PC-9 (cell line): ENCODE measurements at regions not wholly inside any gene's neighbourhood (a gene's known extent, or its start where the extent isn't known, plus 50 kb on each side); places are given as distances from the start of the nearest gene placed in this dataset.

Experiments
- BruUV-seq: library from RNA; stranded (reverse); fragments of 400-500 nt; replicated peaks from 2 replicates; lab custom pipeline; 2021; lab: Mats Ljungman, UMichigan
- CTCF ChIA-PET: fragments of 300-600 bp; sonication (Branson Sonifier 250); formaldehyde crosslinking; loops from one replicate; lab custom pipeline; 2022; ENCODE audit warnings: antibody characterized with exemption; lab: Charles Lee
- POLR2A ChIA-PET: fragments of 300-600 bp; sonication (Branson Sonifier 250); formaldehyde crosslinking; loops from one replicate; lab custom pipeline; 2022; ENCODE audit warnings: antibody characterized with exemption; ENCODE audit not compliant: unreplicated experiment; lab: Charles Lee
- DNase-seq, 2 experiments: peaks; one replicate each; pipeline versions ENCODE4 v3.0.0 to v3.0.0-alpha.2; 2015 to 2022; ENCODE audit warnings: mixed read lengths in 1 of 2
- H2AFZ ChIP-seq: fragments of 200-600 bp; sonication (generic); 2 replicates; pipeline ENCODE4 v1.8.1; 2017; ENCODE audit warnings: antibody characterized with exemption
- H3F3A ChIP-seq: fragments of 200-600 bp; sonication (generic); 2 replicates; pipeline ENCODE4 v1.8.1; 2017; ENCODE audit warnings: antibody characterized with exemption, mild to moderate bottlenecking, low read depth; ENCODE audit not compliant: insufficient read depth
- H3K27ac ChIP-seq: fragments of 200-600 bp; sonication (generic); 2 replicates; pipeline ENCODE4 v1.6.1; 2016; ENCODE audit warnings: mixed run types
- H3K27me3 ChIP-seq: fragments of 200-600 bp; sonication (generic); 2 replicates; pipeline ENCODE4 v1.6.1; 2016; ENCODE audit warnings: low read depth, mixed run types; ENCODE audit not compliant: insufficient read depth
- H3K36me3 ChIP-seq: fragments of 200-600 bp; sonication (generic); 2 replicates; pipeline ENCODE4 v1.6.1; 2016; ENCODE audit warnings: low read depth, mixed run types
- H3K4me1 ChIP-seq: fragments of 200-600 bp; sonication (generic); replicated peaks from 2 replicates; pipeline ENCODE4 v1.6.1; 2016; ENCODE audit warnings: mixed run types; ENCODE audit not compliant: insufficient read depth
- H3K4me2 ChIP-seq: fragments of 200-600 bp; sonication (generic); 2 replicates; pipeline ENCODE4 v1.6.1; 2017; ENCODE audit warnings: mixed run types
- H3K4me3 ChIP-seq: fragments of 200-600 bp; sonication (generic); 2 replicates; pipeline ENCODE4 v1.6.1; 2016; ENCODE audit warnings: mixed run types
- H3K79me2 ChIP-seq: fragments of 200-600 bp; sonication (generic); 2 replicates; pipeline ENCODE4 v1.6.1; 2017; ENCODE audit warnings: low read depth, mixed run types
- H3K9me2 ChIP-seq: fragments of 200-600 bp; sonication (generic); 2 replicates; pipeline ENCODE4 v1.8.1; 2017; ENCODE audit warnings: mild to moderate bottlenecking; ENCODE audit not compliant: insufficient read depth
- H3K9me3 ChIP-seq: fragments of 200-600 bp; sonication (generic); 2 replicates; pipeline ENCODE4 v1.8.1; 2016; ENCODE audit warnings: low read depth; ENCODE audit not compliant: insufficient read depth
- H4K20me1 ChIP-seq: fragments of 200-600 bp; sonication (generic); 2 replicates; pipeline ENCODE4 v1.8.1; 2017; ENCODE audit not compliant: insufficient read depth
- CTCF ChIP-seq: fragments of 200-600 bp; sonication (generic); conservative IDR thresholded peaks from 2 replicates; pipeline ENCODE4 v1.6.1; 2017; ENCODE audit warnings: mixed run types, antibody characterized with exemption, mild to moderate bottlenecking, moderate library complexity
- EZH2 ChIP-seq: fragments of 200-600 bp; sonication (generic); IDR thresholded peaks from 2 replicates; pipeline ENCODE4 v1.8.0; 2017; ENCODE audit warnings: antibody characterized with exemption, low read depth
- intact Hi-C: fragments of 100-400 bp; cut with micrococcal nuclease; formaldehyde crosslinking; loops from one replicate; pipeline ENCODE4 v1.10.0; 2022; ENCODE audit not compliant: unreplicated experiment

DNA sequence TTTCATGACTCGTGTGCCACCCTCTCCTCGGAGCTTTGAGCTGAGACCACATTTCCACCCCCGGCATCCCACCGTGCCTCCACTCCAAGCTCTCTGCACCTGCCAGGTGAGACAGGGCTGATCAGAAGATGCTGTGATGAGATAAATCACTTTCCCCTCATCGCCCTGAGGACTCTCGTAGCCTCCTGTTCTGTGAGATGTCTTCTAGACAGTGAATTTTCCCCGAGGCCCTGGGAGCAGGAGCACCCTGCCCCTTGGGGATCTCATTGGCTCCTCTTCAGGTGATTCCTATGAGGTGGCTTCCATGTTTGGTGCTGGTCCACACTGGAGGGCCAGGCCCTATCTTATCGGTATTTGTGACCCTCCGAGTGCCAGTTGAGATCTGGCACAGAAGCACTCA, 154.0 kb upstream of the TSHZ3 start:
- no peak for TF ChIP-seq CTCF
- no peak for TF ChIP-seq EZH2
- ChIA-PET CTCF (no interaction called here), POLR2A (no interaction called here)
- H3K9me2 ChIP-seq = no peaks in the 10 kb centered on the region
- H3K4me3 ChIP-seq = no peak overlapping the region
- no peak overlapping the region for H3K27ac ChIP-seq
- no peaks in the 10 kb centered on the region for H4K20me1 ChIP-seq
- H3K36me3 ChIP-seq = no peaks in the 10 kb centered on the region
- DNase-seq = no peak
- peaks cover 50% of the 10 kb centered on the region for H3K27me3 ChIP-seq
- no TSS peak for BruUV-seq
- no peak overlapping the region for H2AFZ ChIP-seq
- H3K9me3 ChIP-seq = no peaks in the 10 kb centered on the region
- H3K4me2 ChIP-seq = no peak overlapping the region
- H3F3A ChIP-seq = no peaks in the 10 kb centered on the region
- H3K4me1 ChIP-seq = no peaks in the 10 kb centered on the region
- H3K79me2 ChIP-seq = no peaks in the 10 kb centered on the region
- intact Hi-C loops = no loop called here

- Histone ChIP-seq H3K9me3 (no peaks in the 10 kb centered on the region), H3K9me2 (no peaks in the 10 kb centered on the region), H4K20me1 (no peaks in the 10 kb centered on the region), H3K79me2 (no peaks in the 10 kb centered on the region), H3K36me3 (no peaks in the 10 kb centered on the region), H2AFZ (no peak overlapping the region), H3K27ac (no peak overlapping the region), H3K4me2 (no peak overlapping the region), H3K27me3 (peaks cover 50% of the 10 kb centered on the region), H3K4me3 (no peak overlapping the region), H3K4me1 (no peaks in the 10 kb centered on the region), H3F3A (no peaks in the 10 kb centered on the region)
- BruUV-seq = no TSS peak
- intact Hi-C loops = no loop called here
- TF ChIP-seq CTCF (no peak), EZH2 (no peak)
- ChIA-PET POLR2A (no interaction called here), CTCF (no interaction called here)
- DNase-seq = no peak
Measured at GRCh38 chr19:31504221-31504620, 155.0 kb upstream of the TSHZ3 start.

GRCh38 chr19:31505596-31505910, 156.3 kb upstream of the TSHZ3 start:
- Histone ChIP-seq H3K9me2 (no peaks in the 10 kb centered on the region), H2AFZ (no peak overlapping the region), H3K79me2 (no peaks in the 10 kb centered on the region), H3F3A (no peaks in the 10 kb centered on the region), H3K9me3 (no peaks in the 10 kb centered on the region), H3K4me1 (no peaks in the 10 kb centered on the region), H3K36me3 (no peaks in the 10 kb centered on the region), H3K4me2 (no peak overlapping the region), H3K27ac (no peak overlapping the region), H3K27me3 (peaks cover 50% of the 10 kb centered on the region), H3K4me3 (no peak overlapping the region), H4K20me1 (no peaks in the 10 kb centered on the region)
- TF ChIP-seq CTCF (no peak), EZH2 (no peak)
- ChIA-PET POLR2A (no interaction called here), CTCF (no interaction called here)
- no peak for DNase-seq
- intact Hi-C loops = no loop called here
- no TSS peak for BruUV-seq
